SH-SY5Y (cell line): ENCODE measurements at regions not wholly inside any gene's neighbourhood (a gene's known extent, or its start where the extent isn't known, plus 50 kb on each side); places are given as distances from the start of the nearest gene placed in this dataset.

Experiments
- GATA2 ChIP-seq: IDR thresholded peaks from 2 replicates; pipeline ENCODE4 v1.6.1; 2011; ENCODE audit warnings: mild to moderate bottlenecking, low read depth, low read length
- GATA3 ChIP-seq: IDR thresholded peaks from 2 replicates; pipeline ENCODE4 v1.6.1; 2011; ENCODE audit warnings: low read depth, mild to moderate bottlenecking, low read length, moderate library complexity

- TF ChIP-seq GATA2, result no peak
- no peak for TF ChIP-seq GATA3
These were observed 426.0 kb downstream of the MBD2 start for GRCh38 chr18:53798516-53798915.
